GM12878 (cell line): ENCODE measurements at regions not wholly inside any gene's neighbourhood (a gene's known extent, or its start where the extent isn't known, plus 50 kb on each side); places are given as distances from the start of the nearest gene placed in this dataset.

Source experiments
- ATAC-seq: fragments of 200-7000 bp; cut with Tn5 transposase; 3 replicates; pipeline ENCODE4 v1.9.1; 2020; ENCODE audit warnings: mild to moderate bottlenecking, moderate library complexity
- BruUV-seq: library from RNA; stranded (reverse); fragments of 400-500 nt; replicated peaks from 2 replicates; lab custom pipeline; 2021; lab: Mats Ljungman, UMichigan
- CTCF ChIA-PET: fragments of 300-600 bp; sonication (Branson Sonifier 250); formaldehyde crosslinking; extraction: SDS; loops from one replicate; lab custom pipeline; 2021; ENCODE audit warnings: inconsistent platforms; lab: Yijun Ruan, JAX
- POLR2A ChIA-PET: fragments of 350-600 bp; formaldehyde crosslinking; extraction: SDS; loops from one replicate; lab custom pipeline; 2021; ENCODE audit warnings: inconsistent platforms; lab: Charles Lee
- RAD21 ChIA-PET: fragments of 300-600 bp; sonication (Branson Sonifier 250); formaldehyde crosslinking; loops from one replicate; lab custom pipeline; 2023; ENCODE audit warnings: antibody characterized with exemption; ENCODE audit not compliant: unreplicated experiment; lab: Charles Lee
- SMC1A ChIA-PET: fragments of 300-600 bp; sonication (Branson Sonifier 250); formaldehyde crosslinking; loops from one replicate; lab custom pipeline; 2023; ENCODE audit not compliant: unreplicated experiment, uncharacterized antibody; lab: Charles Lee
- DNase-seq: peaks from one replicate; pipeline ENCODE4 v3.0.0-alpha.2; 2011; ENCODE audit warnings: low read depth, low spot score
- FAIRE-seq: peaks from 3 replicates; lab custom pipeline; 2011; peaks lifted over from hg19 to GRCh38; lab: Jason Lieb, UNC
- H2AFZ ChIP-seq: 2 replicates; pipeline ENCODE4 v1.6.0; 2011; ENCODE audit warnings: low read depth, low read length, control low read depth; ENCODE audit not compliant: control insufficient read depth
- H3K27ac ChIP-seq: 2 replicates; pipeline ENCODE4 v1.5.1; 2011; ENCODE audit warnings: control low read depth; ENCODE audit not compliant: control insufficient read depth, insufficient read depth
- H3K27me3 ChIP-seq, 2 experiments: replicated peaks in 1 of 2; 2 replicates each; pipeline versions ENCODE4 v1.6.0 to v1.6.1; 2011; ENCODE audit warnings: low read length in 1 of 2; ENCODE audit not compliant: control insufficient read depth in 2 of 2, insufficient read depth in 2 of 2
- H3K36me3 ChIP-seq, 2 experiments: 2 replicates each; pipeline ENCODE4 v1.5.1; 2011; ENCODE audit warnings: low read length in 1 of 2; ENCODE audit not compliant: control insufficient read depth in 2 of 2, insufficient read depth in 2 of 2
- H3K4me1 ChIP-seq: 2 replicates; pipeline ENCODE4 v1.6.1; 2011; ENCODE audit warnings: mild to moderate bottlenecking, low read length, moderate library complexity, mixed read lengths; ENCODE audit not compliant: control insufficient read depth, insufficient read depth
- H3K4me2 ChIP-seq: 2 replicates; pipeline ENCODE4 v1.6.0; 2011; ENCODE audit warnings: control low read depth; ENCODE audit not compliant: control insufficient read depth, insufficient read depth
- H3K4me3 ChIP-seq: fragments of 200-600 bp; sonication (generic); 2 replicates; pipeline ENCODE4 v1.5.1; 2016
- H3K79me2 ChIP-seq: 2 replicates; pipeline ENCODE4 v1.6.0; 2011; ENCODE audit warnings: low read length; ENCODE audit not compliant: control insufficient read depth, insufficient read depth
- H3K9ac ChIP-seq: 2 replicates; pipeline ENCODE4 v1.8.0; 2011; ENCODE audit warnings: low read length, control low read depth, mixed read lengths; ENCODE audit not compliant: control insufficient read depth, insufficient read depth
- H3K9me3 ChIP-seq: replicated peaks from 3 replicates; pipeline ENCODE4 v1.5.1; 2011; ENCODE audit warnings: mild to moderate bottlenecking, low read length; ENCODE audit not compliant: control insufficient read depth, insufficient read depth
- H4K20me1 ChIP-seq: 2 replicates; pipeline ENCODE4 v1.6.0; 2011; ENCODE audit not compliant: control insufficient read depth, insufficient read depth
- ATF7 ChIP-seq: fragments of 450-650 bp; IDR thresholded peaks from 2 replicates; pipeline ENCODE4 v1.6.1; 2016; ENCODE audit warnings: low read depth, mild to moderate bottlenecking
- CREM ChIP-seq: IDR thresholded peaks from 2 replicates; pipeline ENCODE4 v1.6.1; 2014; ENCODE audit warnings: antibody characterized with exemption, low read depth
- IKZF2 ChIP-seq, 2 experiments: fragments of 450-650 bp; IDR thresholded peaks; 2 replicates each; pipeline ENCODE4 v1.6.1; 2017; ENCODE audit warnings: mild to moderate bottlenecking in 2 of 2, moderate library complexity in 2 of 2
- IRF4 ChIP-seq: IDR thresholded peaks from 2 replicates; pipeline ENCODE4 v1.6.1; 2011; ENCODE audit warnings: low read depth, low read length
- MEF2B ChIP-seq: fragments of 450-650 bp; IDR thresholded peaks from 2 replicates; pipeline ENCODE4 v1.6.1; 2018; ENCODE audit warnings: mild to moderate bottlenecking, moderate library complexity; ENCODE audit not compliant: partially characterized antibody, poor library complexity, severe bottlenecking
- MXI1 ChIP-seq: fragments of 150-350 bp; IDR thresholded peaks from 2 replicates; pipeline ENCODE4 v1.6.1; 2011; ENCODE audit warnings: low read depth, mild to moderate bottlenecking, inconsistent platforms, low read length, improper control_type of control experiment
- PML ChIP-seq: IDR thresholded peaks from 2 replicates; pipeline ENCODE4 v1.6.1; 2012; ENCODE audit warnings: low read length, inconsistent platforms
- POU2F2 ChIP-seq: IDR thresholded peaks from 3 replicates; pipeline ENCODE4 v1.6.1; 2011; ENCODE audit warnings: low read depth, mild to moderate bottlenecking, low read length, borderline replicate concordance
- RAD51 ChIP-seq: fragments of 450-650 bp; IDR thresholded peaks from 2 replicates; pipeline ENCODE4 v1.6.1; 2016; ENCODE audit warnings: moderate library complexity, mild to moderate bottlenecking, inconsistent platforms
- RELB ChIP-seq: fragments of 450-650 bp; IDR thresholded peaks from 2 replicates; pipeline ENCODE4 v1.6.1; 2017; ENCODE audit warnings: low read depth, mild to moderate bottlenecking, moderate library complexity
- SIN3A ChIP-seq: IDR thresholded peaks from 2 replicates; pipeline ENCODE4 v1.6.1; 2012; ENCODE audit warnings: low read depth, low read length, improper control_type of control experiment
- SREBF1 ChIP-seq: IDR thresholded peaks from 2 replicates; pipeline ENCODE4 v1.6.1; 2012; ENCODE audit warnings: mild to moderate bottlenecking, low read length
- SUPT20H ChIP-seq: IDR thresholded peaks from 2 replicates; pipeline ENCODE4 v1.6.1; 2011; ENCODE audit warnings: low read depth, mild to moderate bottlenecking, low read length, moderate library complexity, borderline replicate concordance; ENCODE audit not compliant: control insufficient read depth
- TBL1XR1 ChIP-seq: IDR thresholded peaks from 2 replicates; pipeline ENCODE4 v1.6.1; 2012; ENCODE audit warnings: low read depth, low read length, improper control_type of control experiment
- TCF7 ChIP-seq: IDR thresholded peaks from 2 replicates; pipeline ENCODE4 v1.6.1; 2014; ENCODE audit warnings: antibody characterized with exemption, borderline replicate concordance
- ZNF24 ChIP-seq: fragments of 450-650 bp; IDR thresholded peaks from 2 replicates; pipeline ENCODE4 v1.6.1; 2017; ENCODE audit warnings: antibody characterized with exemption, mild to moderate bottlenecking
- WGBS: methylation state at CpG from one replicate; pipeline ENCODE4 v1.1.6; 2016; ENCODE audit warnings: low lambda C conversion rate; ENCODE audit not compliant: insufficient replicate concordance, insufficient coverage; ENCODE audit errors: missing lambda C conversion rate; 5-methylcytosine and 5-hydroxymethylcytosine counted together
- in situ Hi-C: fragments of 300-500 bp; cut with MboI; formaldehyde crosslinking; loops from 9 replicates; pipeline ENCODE4 v1.14.3; 2018; ENCODE audit warnings: mixed read lengths
- intact Hi-C: fragments of 100-400 bp; cut with micrococcal nuclease; formaldehyde crosslinking; loops from one replicate; pipeline ENCODE4 v1.14.2; 2022; ENCODE audit not compliant: unreplicated experiment
- TF ChIP-seq, protein P1 (sequence below): IDR thresholded peaks from 2 replicates; pipeline ENCODE4 v1.6.1; 2012; ENCODE audit warnings: improper control_type of control experiment, low read depth, low read length; ENCODE audit not compliant: insufficient replicate concordance

DNA sequence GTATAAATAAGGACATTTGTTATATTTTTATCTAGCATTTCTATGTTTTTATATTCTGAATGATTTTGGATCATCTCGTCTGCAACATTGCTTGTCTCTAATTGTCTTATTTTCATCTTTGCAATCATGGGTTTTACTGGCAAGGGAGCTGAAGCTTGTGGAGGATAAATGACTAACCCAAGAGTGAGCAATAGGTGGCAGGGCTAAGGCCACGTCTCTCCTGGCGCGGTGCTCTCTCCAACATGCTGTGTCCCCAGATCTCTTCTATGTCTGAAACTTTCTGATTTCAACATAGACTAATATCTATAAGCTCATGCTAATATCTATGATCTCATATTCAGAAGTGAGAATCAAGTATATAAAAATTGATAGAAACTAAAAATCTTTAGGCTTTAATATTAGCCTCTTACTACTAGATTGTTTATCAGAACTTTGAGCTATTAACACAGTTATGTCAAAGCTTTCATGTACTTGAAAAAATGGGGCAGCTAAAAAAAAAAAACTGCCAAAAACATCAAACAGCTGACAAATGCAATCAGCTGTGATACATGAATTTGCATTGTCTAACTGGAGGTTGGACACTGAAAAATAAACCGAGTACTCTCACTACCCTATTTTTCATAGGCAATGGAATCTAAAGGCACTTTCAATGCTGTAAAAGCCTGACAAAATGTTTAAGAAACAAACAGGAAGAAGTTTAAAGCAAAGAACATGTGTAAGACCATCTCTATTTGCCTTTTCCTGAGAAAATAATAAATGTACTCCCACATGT, 169.2 kb downstream of the TMA16 start:
- H2AFZ ChIP-seq = peak overlapping the region; percentile 48; the same call in 1 of the 2 replicates
- no peak overlapping the region for H3K4me3 ChIP-seq
- no TSS peak for BruUV-seq
- peak overlapping the region; percentile 62; the same call in 1 of the 2 replicates for H3K4me2 ChIP-seq
- FAIRE-seq (peak; percentile 71), DNase-seq (peak; percentile 78), ATAC-seq (peak; percentile 87)
- no peaks in the 10 kb centered on the region for H3K36me3 ChIP-seq
- no peaks in the 10 kb centered on the region; the same call in 2 of the 3 replicates for H3K9me3 ChIP-seq
- no peaks in the 10 kb centered on the region for H3K27me3 ChIP-seq
- peaks cover 39% of the 10 kb centered on the region for H3K4me1 ChIP-seq
- H3K27ac ChIP-seq = peak overlapping the region; percentile 70
- no peaks in the 10 kb centered on the region for H3K79me2 ChIP-seq
- POLR2A ChIA-PET = interaction anchor here (0.5 to 1.3 kb wide), 7 partner anchors 10 to 491 kb away, joined by 3 to 15 read pairs (median 3); no protein-coding TSS in a partner anchor
- CTCF ChIA-PET = interaction anchor here (0.6 to 17.2 kb wide), 15 partner anchors 12 to 346 kb away, joined by 3 to 571 read pairs (median 7); no protein-coding TSS in a partner anchor
- SMC1A ChIA-PET = interaction anchor here (0.6 to 25.0 kb wide), 20 partner anchors 10 to 170 kb away, joined by 3 to 727 read pairs (median 6); no protein-coding TSS in a partner anchor
- H3K9ac ChIP-seq = peak overlapping the region; percentile 41
- in situ Hi-C loops (loop anchor here (5.0 kb wide), 1 partner anchor 71 kb away; no protein-coding TSS in a partner anchor), intact Hi-C loops (loop anchor here (1.0 to 2.0 kb wide), 3 partner anchors 37 to 107 kb away; no protein-coding TSS in a partner anchor)
- RAD21 ChIA-PET = interaction anchor here (0.5 to 8.2 kb wide), 23 partner anchors 10 to 170 kb away, joined by 3 to 133 read pairs (median 5); no protein-coding TSS in a partner anchor
- no peaks in the 10 kb centered on the region for H4K20me1 ChIP-seq
- 0% methylated on average over 5 of the region's 5 CpGs for WGBS
- TF ChIP-seq IKZF2 (IDR thresholded peaks at IDR 0.05) (peak; percentile 62 to 63; a peak in 3 of 4 replicates), PML (peak; percentile 55; the same call in 1 of the 2 replicates), MXI1 (peak; percentile 44; the same call in 1 of the 2 replicates), CREM (peak; percentile 30; the same call in 1 of the 2 replicates), SIN3A (no peak), RAD51 (peak; percentile 38; the same call in 1 of the 2 replicates), POU2F2 (peak; percentile 95), RELB (peak; percentile 59; the same call in 1 of the 2 replicates), TCF7 (peak; percentile 53; the same call in 1 of the 2 replicates), ATF7 (peak; percentile 76; the same call in 1 of the 2 replicates), MEF2B (peak; percentile 40), TBL1XR1 (0 out of 2 replicates have a peak, but pooled peaks have one; percentile 49), IRF4 (peak; percentile 64), SREBF1 (no peak), SUPT20H (no peak), ZNF24 (peak; percentile 30; the same call in 1 of the 2 replicates)
- TF ChIP-seq, protein P1, sequence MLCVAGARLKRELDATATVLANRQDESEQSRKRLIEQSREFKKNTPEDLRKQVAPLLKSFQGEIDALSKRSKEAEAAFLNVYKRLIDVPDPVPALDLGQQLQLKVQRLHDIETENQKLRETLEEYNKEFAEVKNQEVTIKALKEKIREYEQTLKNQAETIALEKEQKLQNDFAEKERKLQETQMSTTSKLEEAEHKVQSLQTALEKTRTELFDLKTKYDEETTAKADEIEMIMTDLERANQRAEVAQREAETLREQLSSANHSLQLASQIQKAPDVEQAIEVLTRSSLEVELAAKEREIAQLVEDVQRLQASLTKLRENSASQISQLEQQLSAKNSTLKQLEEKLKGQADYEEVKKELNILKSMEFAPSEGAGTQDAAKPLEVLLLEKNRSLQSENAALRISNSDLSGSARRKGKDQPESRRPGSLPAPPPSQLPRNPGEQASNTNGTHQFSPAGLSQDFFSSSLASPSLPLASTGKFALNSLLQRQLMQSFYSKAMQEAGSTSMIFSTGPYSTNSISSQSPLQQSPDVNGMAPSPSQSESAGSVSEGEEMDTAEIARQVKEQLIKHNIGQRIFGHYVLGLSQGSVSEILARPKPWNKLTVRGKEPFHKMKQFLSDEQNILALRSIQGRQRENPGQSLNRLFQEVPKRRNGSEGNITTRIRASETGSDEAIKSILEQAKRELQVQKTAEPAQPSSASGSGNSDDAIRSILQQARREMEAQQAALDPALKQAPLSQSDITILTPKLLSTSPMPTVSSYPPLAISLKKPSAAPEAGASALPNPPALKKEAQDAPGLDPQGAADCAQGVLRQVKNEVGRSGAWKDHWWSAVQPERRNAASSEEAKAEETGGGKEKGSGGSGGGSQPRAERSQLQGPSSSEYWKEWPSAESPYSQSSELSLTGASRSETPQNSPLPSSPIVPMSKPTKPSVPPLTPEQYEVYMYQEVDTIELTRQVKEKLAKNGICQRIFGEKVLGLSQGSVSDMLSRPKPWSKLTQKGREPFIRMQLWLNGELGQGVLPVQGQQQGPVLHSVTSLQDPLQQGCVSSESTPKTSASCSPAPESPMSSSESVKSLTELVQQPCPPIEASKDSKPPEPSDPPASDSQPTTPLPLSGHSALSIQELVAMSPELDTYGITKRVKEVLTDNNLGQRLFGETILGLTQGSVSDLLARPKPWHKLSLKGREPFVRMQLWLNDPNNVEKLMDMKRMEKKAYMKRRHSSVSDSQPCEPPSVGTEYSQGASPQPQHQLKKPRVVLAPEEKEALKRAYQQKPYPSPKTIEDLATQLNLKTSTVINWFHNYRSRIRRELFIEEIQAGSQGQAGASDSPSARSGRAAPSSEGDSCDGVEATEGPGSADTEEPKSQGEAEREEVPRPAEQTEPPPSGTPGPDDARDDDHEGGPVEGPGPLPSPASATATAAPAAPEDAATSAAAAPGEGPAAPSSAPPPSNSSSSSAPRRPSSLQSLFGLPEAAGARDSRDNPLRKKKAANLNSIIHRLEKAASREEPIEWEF = peak; percentile 96
